Smooth muscle cell (in vitro differentiated cells): ENCODE measurements at regions not wholly inside any gene's neighbourhood (a gene's known extent, or its start where the extent isn't known, plus 50 kb on each side); places are given as distances from the start of the nearest gene placed in this dataset.

ENCODE experiments used
- DNase-seq: peaks from one replicate; lab custom pipeline; 2025; ENCODE audit not compliant: unreplicated experiment; lab: John Stamatoyannopoulos, UW
- H2AFZ ChIP-seq: fragments of 200-600 bp; sonication (generic); 2 replicates; pipeline ENCODE4 v1.6.0; 2016; ENCODE audit warnings: antibody characterized with exemption, low read depth, mild to moderate bottlenecking
- H3F3A ChIP-seq: fragments of 200-600 bp; sonication (generic); 2 replicates; pipeline ENCODE4 v1.6.0; 2017; ENCODE audit warnings: antibody characterized with exemption, low read depth
- H3K27ac ChIP-seq: fragments of 200-600 bp; sonication (generic); 2 replicates; pipeline ENCODE4 v1.5.1; 2016; ENCODE audit warnings: low read depth, mild to moderate bottlenecking
- H3K27me3 ChIP-seq: fragments of 200-600 bp; sonication (generic); 2 replicates; pipeline ENCODE4 v1.6.1; 2016; ENCODE audit warnings: low read depth, mild to moderate bottlenecking
- H3K36me3 ChIP-seq: fragments of 200-600 bp; sonication (generic); 2 replicates; pipeline ENCODE4 v1.5.1; 2016; ENCODE audit warnings: low read depth
- H3K4me1 ChIP-seq: fragments of 200-600 bp; sonication (generic); 2 replicates; pipeline ENCODE4 v1.5.1; 2016; ENCODE audit warnings: low read depth
- H3K4me2 ChIP-seq: fragments of 200-600 bp; sonication (generic); 2 replicates; pipeline ENCODE4 v1.6.0; 2016; ENCODE audit warnings: mild to moderate bottlenecking
- H3K4me3 ChIP-seq: fragments of 200-600 bp; sonication (generic); 2 replicates; pipeline ENCODE4 v1.5.1; 2016; ENCODE audit warnings: mild to moderate bottlenecking
- H3K79me2 ChIP-seq: fragments of 200-600 bp; sonication (generic); 2 replicates; pipeline ENCODE4 v1.6.0; 2016; ENCODE audit warnings: low read depth, mild to moderate bottlenecking
- H3K9ac ChIP-seq: fragments of 200-600 bp; sonication (generic); 2 replicates; pipeline ENCODE4 v1.6.0; 2016; ENCODE audit warnings: low read depth
- H3K9me3 ChIP-seq: fragments of 200-600 bp; sonication (generic); replicated peaks from 2 replicates; pipeline ENCODE4 v1.5.1; 2016; ENCODE audit warnings: low read depth
- H4K20me1 ChIP-seq: fragments of 200-600 bp; sonication (generic); 2 replicates; pipeline ENCODE4 v1.6.0; 2016; ENCODE audit warnings: low read depth
- WGBS: methylation state at CpG from one replicate; pipeline ENCODE4 v1.1.7; 2016; ENCODE audit warnings: low lambda C conversion rate; 5-methylcytosine and 5-hydroxymethylcytosine counted together
- TF ChIP-seq, protein P1 (sequence below): fragments of 200-600 bp; sonication (generic); IDR thresholded peaks from 2 replicates; pipeline ENCODE4 v1.5.1; 2017; ENCODE audit warnings: borderline replicate concordance, mild to moderate bottlenecking, antibody characterized with exemption; ENCODE audit not compliant: insufficient read depth, poor library complexity, severe bottlenecking

DNA sequence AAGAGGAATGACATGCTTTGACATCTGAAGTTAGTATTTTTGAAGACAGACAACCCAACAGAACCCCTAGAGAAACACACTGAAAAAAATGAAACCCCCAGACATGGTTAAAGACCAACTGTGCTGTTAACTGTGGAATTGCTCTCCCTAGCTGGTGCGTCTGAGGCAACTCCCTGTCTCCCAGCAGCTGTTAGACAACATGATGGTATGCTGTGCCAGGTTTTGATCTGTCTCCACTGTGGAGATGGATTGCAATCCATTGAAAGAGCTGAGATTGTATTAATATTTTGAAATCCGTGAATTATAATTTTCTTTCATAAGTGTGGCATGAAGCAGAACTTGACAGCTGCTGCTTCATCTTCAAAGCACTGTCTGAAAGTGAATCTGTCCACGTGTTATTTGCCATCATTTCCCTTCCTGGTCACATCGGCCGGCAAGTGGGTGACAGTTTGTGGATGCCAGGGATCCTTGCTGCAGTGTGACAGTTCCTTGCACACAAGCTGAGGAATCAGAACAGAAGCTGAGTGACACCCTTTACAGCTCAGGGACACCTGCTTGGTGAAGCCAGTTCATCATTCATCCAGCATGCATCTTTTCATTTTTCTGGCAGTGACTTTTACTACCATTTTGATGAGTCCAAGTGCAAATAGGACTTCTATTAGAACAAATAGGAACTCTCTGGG is 58.2 kb upstream of the ACSL3 start:
- no peaks in the 10 kb centered on the region for H3F3A ChIP-seq
- WGBS, result 92% methylated on average over 5 of the region's 5 CpGs
- H3K4me1 ChIP-seq, result peaks cover 13% of the 10 kb centered on the region
- no peaks in the 10 kb centered on the region for H3K27me3 ChIP-seq
- no peaks in the 10 kb centered on the region for H3K9me3 ChIP-seq
- no peaks in the 10 kb centered on the region for H3K36me3 ChIP-seq
- TF ChIP-seq, protein P1, sequence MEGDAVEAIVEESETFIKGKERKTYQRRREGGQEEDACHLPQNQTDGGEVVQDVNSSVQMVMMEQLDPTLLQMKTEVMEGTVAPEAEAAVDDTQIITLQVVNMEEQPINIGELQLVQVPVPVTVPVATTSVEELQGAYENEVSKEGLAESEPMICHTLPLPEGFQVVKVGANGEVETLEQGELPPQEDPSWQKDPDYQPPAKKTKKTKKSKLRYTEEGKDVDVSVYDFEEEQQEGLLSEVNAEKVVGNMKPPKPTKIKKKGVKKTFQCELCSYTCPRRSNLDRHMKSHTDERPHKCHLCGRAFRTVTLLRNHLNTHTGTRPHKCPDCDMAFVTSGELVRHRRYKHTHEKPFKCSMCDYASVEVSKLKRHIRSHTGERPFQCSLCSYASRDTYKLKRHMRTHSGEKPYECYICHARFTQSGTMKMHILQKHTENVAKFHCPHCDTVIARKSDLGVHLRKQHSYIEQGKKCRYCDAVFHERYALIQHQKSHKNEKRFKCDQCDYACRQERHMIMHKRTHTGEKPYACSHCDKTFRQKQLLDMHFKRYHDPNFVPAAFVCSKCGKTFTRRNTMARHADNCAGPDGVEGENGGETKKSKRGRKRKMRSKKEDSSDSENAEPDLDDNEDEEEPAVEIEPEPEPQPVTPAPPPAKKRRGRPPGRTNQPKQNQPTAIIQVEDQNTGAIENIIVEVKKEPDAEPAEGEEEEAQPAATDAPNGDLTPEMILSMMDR, result no peak
- no peak overlapping the region for H3K4me3 ChIP-seq
- H2AFZ ChIP-seq, result no peak overlapping the region
- DNase-seq, result no peak
- H3K4me2 ChIP-seq, result no peak overlapping the region
- H3K27ac ChIP-seq, result no peak overlapping the region
- H4K20me1 ChIP-seq, result no peaks in the 10 kb centered on the region
- H3K9ac ChIP-seq, result no peak overlapping the region
- no peaks in the 10 kb centered on the region for H3K79me2 ChIP-seq

DNA sequence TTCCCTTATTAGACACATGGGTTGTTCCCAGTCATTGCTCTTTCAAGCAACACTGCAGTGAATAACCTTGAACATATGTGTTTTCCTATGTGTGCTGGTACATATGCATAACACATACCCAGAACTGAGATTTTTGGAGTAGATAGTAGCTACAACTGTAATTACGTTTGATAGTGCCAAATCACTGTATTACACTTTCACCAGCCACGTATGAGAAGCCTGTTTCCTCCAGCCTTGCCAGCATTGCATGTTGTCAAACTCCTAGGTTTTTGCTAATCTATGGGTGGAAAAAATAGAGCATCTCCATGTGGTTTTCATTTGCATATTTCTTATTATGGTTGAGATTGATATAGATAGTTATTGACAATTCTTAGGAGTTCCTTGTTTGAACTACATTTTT is 56.5 kb upstream of the ACSL3 start:
- H3K27ac ChIP-seq, result no peak overlapping the region
- no peaks in the 10 kb centered on the region for H3K9me3 ChIP-seq
- TF ChIP-seq, protein P1, result no peak
- H3K9ac ChIP-seq, result no peak overlapping the region
- H3K4me2 ChIP-seq, result no peak overlapping the region
- H3K27me3 ChIP-seq, result no peaks in the 10 kb centered on the region
- H3K4me3 ChIP-seq, result no peak overlapping the region
- no peak overlapping the region for H2AFZ ChIP-seq
- H3K36me3 ChIP-seq, result no peaks in the 10 kb centered on the region
- no peaks in the 10 kb centered on the region for H3K79me2 ChIP-seq
- H3K4me1 ChIP-seq, result peaks cover 12% of the 10 kb centered on the region
- H4K20me1 ChIP-seq, result no peaks in the 10 kb centered on the region
- WGBS, result 94% methylated on average over 2 of the region's 2 CpGs
- DNase-seq, result no peak
- H3F3A ChIP-seq, result no peaks in the 10 kb centered on the region

DNA sequence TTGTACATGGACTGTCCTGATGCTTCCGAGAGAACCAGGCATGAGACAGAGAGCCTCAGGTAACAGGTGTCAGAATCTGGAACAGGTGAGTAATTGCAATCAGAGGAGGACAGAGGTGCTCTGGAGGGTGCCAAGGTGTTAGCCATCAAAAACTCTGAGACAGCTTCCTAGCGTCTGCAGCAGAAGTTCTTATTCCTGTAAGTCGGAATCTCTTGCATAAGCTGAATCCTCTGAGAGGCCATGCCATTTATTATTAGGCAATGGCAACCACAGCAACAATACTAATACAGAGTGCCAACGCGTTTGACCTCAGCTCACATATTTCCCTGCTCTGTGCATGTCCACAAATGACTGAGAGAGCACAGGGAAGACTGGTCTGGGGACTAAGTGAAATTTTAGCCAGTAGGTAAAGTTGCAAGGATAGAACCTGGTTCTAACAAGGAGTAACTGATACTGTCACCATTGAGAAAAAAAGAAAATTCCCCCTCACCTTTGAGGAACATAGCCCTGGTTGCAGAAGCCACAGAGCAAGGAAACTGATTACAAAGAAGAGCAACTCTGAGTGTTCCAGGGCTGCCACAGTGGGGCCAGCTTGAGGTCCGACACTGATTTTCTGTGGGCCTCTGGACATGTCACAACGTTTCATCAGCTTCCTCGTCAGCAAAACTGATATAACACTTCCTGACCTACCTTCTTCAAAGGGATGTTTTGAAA is 55.1 kb upstream of the ACSL3 start:
- no peak overlapping the region for H3K4me3 ChIP-seq
- peak overlapping the region; percentile 84 for H3K27ac ChIP-seq
- H3F3A ChIP-seq, result no peaks in the 10 kb centered on the region
- DNase-seq, result no peak
- 38% methylated on average over 8 of the region's 8 CpGs for WGBS
- H4K20me1 ChIP-seq, result no peaks in the 10 kb centered on the region
- H2AFZ ChIP-seq, result peak overlapping the region; percentile 74
- no peaks in the 10 kb centered on the region for H3K36me3 ChIP-seq
- H3K9me3 ChIP-seq, result no peaks in the 10 kb centered on the region
- TF ChIP-seq, protein P1, result no peak
- H3K4me1 ChIP-seq, result peaks cover 12% of the 10 kb centered on the region
- peak overlapping the region; percentile 77 for H3K9ac ChIP-seq
- no peaks in the 10 kb centered on the region for H3K27me3 ChIP-seq
- no peaks in the 10 kb centered on the region for H3K79me2 ChIP-seq
- H3K4me2 ChIP-seq, result peak overlapping the region; percentile 74
